HCT116 (cell line): ENCODE measurements at regions not wholly inside any gene's neighbourhood (a gene's known extent, or its start where the extent isn't known, plus 50 kb on each side); places are given as distances from the start of the nearest gene placed in this dataset.

ENCODE experiments used
- ATAC-seq: fragments of 200-7000 bp; cut with Tn5 transposase; 2 replicates; pipeline ENCODE4 v1.9.1; 2020; ENCODE audit warnings: mild to moderate bottlenecking, moderate library complexity
- BruUV-seq: library from RNA; stranded (reverse); fragments of 400-500 nt; replicated peaks from 2 replicates; lab custom pipeline; 2021; lab: Mats Ljungman, UMichigan
- CTCF ChIA-PET: fragments of 300-600 bp; sonication (Branson Sonifier 250); formaldehyde crosslinking; loops from one replicate; lab custom pipeline; 2021; ENCODE audit warnings: antibody characterized with exemption; lab: Charles Lee
- POLR2A ChIA-PET: fragments of 300-600, 350-600 bp; sonication (Branson Sonifier 250); formaldehyde crosslinking; loops from one replicate; lab custom pipeline; 2021; ENCODE audit warnings: antibody characterized with exemption; lab: Charles Lee
- RAD21 ChIA-PET, 2 experiments: fragments of 300-600 bp; sonication (Branson Sonifier 250); formaldehyde crosslinking; loops; one replicate each; lab custom pipeline; 2023; ENCODE audit warnings: low total read pairs in 2 of 2; ENCODE audit not compliant: uncharacterized antibody in 2 of 2, unreplicated experiment in 2 of 2, low non-redundant PET in 1 of 2; lab: Charles Lee
- DNase-seq: peaks from one replicate; pipeline ENCODE4 v3.0.0-alpha.2; 2010; ENCODE audit warnings: low read depth, low spot score
- H2AFZ ChIP-seq: fragments of 200-600 bp; shearing (Covaris generic), sonication (generic); 2 replicates; pipeline ENCODE4 v1.6.1; 2017; ENCODE audit warnings: low read depth, mixed run types, mixed read lengths, antibody characterized with exemption, low read length; ENCODE audit not compliant: poor library complexity, severe bottlenecking
- H3K27ac ChIP-seq: 2 replicates; pipeline ENCODE4 v1.5.1; 2012; ENCODE audit warnings: low read depth, low read length
- H3K27me3 ChIP-seq: fragments of 200-600 bp; sonication (generic); 2 replicates; pipeline ENCODE4 v1.6.1; 2016; ENCODE audit warnings: mixed run types, low read length, mixed read lengths; ENCODE audit not compliant: insufficient read depth
- H3K36me3 ChIP-seq, 2 experiments: fragments of 200-500 bp in 1 of 2; fragments of 200-600 bp in 1 of 2; sonication (Bioruptor generic) in 1 of 2; sonication (generic) in 1 of 2; 2 replicates each; pipeline versions ENCODE4 v1.5.1 to v1.6.1; 2014 to 2016; ENCODE audit warnings: low read length in 2 of 2, inconsistent platforms in 1 of 2, mixed read lengths in 1 of 2, mixed run types in 1 of 2; ENCODE audit not compliant: insufficient read depth in 2 of 2, control insufficient read depth in 1 of 2
- H3K4me1 ChIP-seq, 2 experiments: fragments of 200-600 bp in 1 of 2; sonication (generic) in 1 of 2; 2 replicates each; pipeline versions ENCODE4 v1.5.1 to v1.6.1; 2012 to 2017; ENCODE audit warnings: low read length in 2 of 2, inconsistent platforms in 1 of 2, mild to moderate bottlenecking in 1 of 2, mixed read lengths in 1 of 2, mixed run types in 1 of 2, moderate library complexity in 1 of 2; ENCODE audit not compliant: insufficient read depth in 2 of 2, control insufficient read depth in 1 of 2
- H3K4me2 ChIP-seq: fragments of 200-600 bp; sonication (generic); 2 replicates; pipeline ENCODE4 v1.6.1; 2017; ENCODE audit warnings: mixed run types, low read length, mixed read lengths
- H3K4me3 ChIP-seq, 2 experiments: fragments of 200-600 bp in 1 of 2; sonication (generic) in 1 of 2; replicated peaks in 1 of 2; 2 replicates each; pipeline ENCODE4 v1.5.1; 2011 to 2016; ENCODE audit warnings: low read length in 2 of 2, control low read depth in 1 of 2, low read depth in 1 of 2, mild to moderate bottlenecking in 1 of 2, mixed read lengths in 1 of 2, mixed run types in 1 of 2
- H3K79me2 ChIP-seq: fragments of 200-600 bp; sonication (generic); 2 replicates; pipeline ENCODE4 v1.6.1; 2017; ENCODE audit warnings: mild to moderate bottlenecking, mixed run types, low read length, moderate library complexity, mixed read lengths; ENCODE audit not compliant: insufficient read depth
- H3K9ac ChIP-seq: fragments of 200-600 bp; sonication (generic); 2 replicates; pipeline ENCODE4 v1.6.1; 2016; ENCODE audit warnings: low read length, mixed read lengths
- H3K9me2 ChIP-seq: fragments of 200-600 bp; sonication (generic), shearing (Covaris generic); 2 replicates; pipeline ENCODE4 v1.6.1; 2017; ENCODE audit warnings: mixed run types, mild to moderate bottlenecking, moderate library complexity; ENCODE audit not compliant: insufficient read depth
- H3K9me3 ChIP-seq, 2 experiments: fragments of 200-500 bp in 1 of 2; fragments of 200-600 bp in 1 of 2; sonication (Bioruptor generic) in 1 of 2; sonication (generic) in 1 of 2; 2 replicates each; pipeline ENCODE4 v1.6.1; 2014 to 2017; ENCODE audit warnings: low read length in 2 of 2, mixed read lengths in 2 of 2, inconsistent platforms in 1 of 2, low read depth in 1 of 2, mild to moderate bottlenecking in 1 of 2, mixed run types in 1 of 2, moderate library complexity in 1 of 2; ENCODE audit not compliant: control insufficient read depth in 1 of 2, insufficient read depth in 1 of 2
- H4K20me1 ChIP-seq: fragments of 200-600 bp; sonication (generic), shearing (Covaris generic); 2 replicates; pipeline ENCODE4 v1.6.1; 2017; ENCODE audit warnings: mixed run types, mild to moderate bottlenecking, moderate library complexity; ENCODE audit not compliant: insufficient read depth
- CBX3 ChIP-seq: IDR thresholded peaks from 2 replicates; pipeline ENCODE4 v1.6.1; 2012; ENCODE audit warnings: low read depth
- CEBPB ChIP-seq: IDR thresholded peaks from 2 replicates; pipeline ENCODE4 v1.6.1; 2012; ENCODE audit warnings: low read depth
- CTCF ChIP-seq, 3 experiments: fragments of 200-600 bp in 1 of 3; sonication (generic) in 1 of 3; IDR thresholded peaks in 2 of 3; conservative IDR thresholded peaks in 1 of 3; 2 replicates each; pipeline ENCODE4 v1.5.1; 2012 to 2017; ENCODE audit warnings: low read depth in 2 of 3, low read length in 2 of 3, antibody characterized with exemption in 1 of 3, borderline replicate concordance in 1 of 3, control low read depth in 1 of 3, mild to moderate bottlenecking in 1 of 3, mixed read lengths in 1 of 3, mixed run types in 1 of 3, moderate library complexity in 1 of 3; ENCODE audit not compliant: insufficient read depth in 1 of 3
- ELF1 ChIP-seq: IDR thresholded peaks from 2 replicates; pipeline ENCODE4 v1.6.1; 2012; ENCODE audit warnings: low read depth, borderline replicate concordance
- POLR2A ChIP-seq: IDR thresholded peaks from 2 replicates; pipeline ENCODE4 v1.7.0; 2011; ENCODE audit warnings: borderline replicate concordance; ENCODE audit not compliant: insufficient read depth, insufficient read length; ENCODE audit errors: extremely low read depth
- POLR2AphosphoS5 ChIP-seq: IDR thresholded peaks from 2 replicates; pipeline ENCODE4 v1.6.1; 2011; ENCODE audit warnings: mild to moderate bottlenecking, low read depth, low read length, moderate library complexity
- REST ChIP-seq: IDR thresholded peaks from 2 replicates; pipeline ENCODE4 v1.6.1; 2012; ENCODE audit warnings: low read depth
- SRF ChIP-seq: IDR thresholded peaks from 2 replicates; pipeline ENCODE4 v1.6.1; 2012; ENCODE audit warnings: low read depth
- TCF7L2 ChIP-seq: IDR thresholded peaks from 2 replicates; pipeline ENCODE4 v1.7.0; 2011; ENCODE audit warnings: borderline replicate concordance, inconsistent platforms; ENCODE audit not compliant: insufficient read depth, insufficient read length; ENCODE audit errors: extremely low read depth
- YY1 ChIP-seq: IDR thresholded peaks from 2 replicates; pipeline ENCODE4 v1.6.1; 2011; ENCODE audit warnings: low read length, low read depth, moderate library complexity, mild to moderate bottlenecking; ENCODE audit not compliant: insufficient replicate concordance; ENCODE audit errors: extremely low read depth
- ZFX ChIP-seq: fragments of 450-650 bp; IDR thresholded peaks from 2 replicates; pipeline ENCODE4 v1.6.1; 2017
- ZNF274 ChIP-seq: fragments of 200-500 bp; sonication (Bioruptor generic); IDR thresholded peaks from 2 replicates; pipeline ENCODE4 v1.6.1; 2014; ENCODE audit warnings: mild to moderate bottlenecking, low read depth, low read length, inconsistent platforms
- intact Hi-C: fragments of 100-400 bp; cut with micrococcal nuclease; formaldehyde crosslinking; loops from 2 replicates; pipeline ENCODE4 v1.10.0; 2022

GRCh38 chr2:60267122-60267521 lies 286.3 kb downstream of the BCL11A start:
- Histone ChIP-seq H3K36me3 (no peaks in the 10 kb centered on the region), H3K27ac (no peak overlapping the region), H2AFZ (no peak overlapping the region), H4K20me1 (no peaks in the 10 kb centered on the region), H3K4me1 (no peaks in the 10 kb centered on the region), H3K27me3 (no peaks in the 10 kb centered on the region), H3K79me2 (no peaks in the 10 kb centered on the region), H3K9me2 (no peaks in the 10 kb centered on the region), H3K4me3 (no peak overlapping the region), H3K9ac (no peak overlapping the region), H3K9me3 (no peaks in the 10 kb centered on the region), H3K4me2 (no peak overlapping the region)
- POLR2A ChIA-PET, result no interaction called here
- ATAC-seq (no peak), DNase-seq (no peak)
- no TSS peak for BruUV-seq
- intact Hi-C loops, result no loop called here
- TF ChIP-seq ELF1 (no peak), CEBPB (no peak), CBX3 (no peak), REST (no peak), TCF7L2 (no peak), POLR2A (no peak), ZNF274 (no peak), POLR2AphosphoS5 (no peak), YY1 (no peak), ZFX (no peak), SRF (no peak), CTCF (IDR thresholded peaks at IDR 0.05 in 2 of 3, conservative IDR thresholded peaks at IDR 0.05 in 1 of 3; ENCODE audit: borderline replicate concordance in 1 of 3, insufficient read depth in 1 of 3, low read depth in 2 of 3, low read length in 2 of 3) (no peak)
- RAD21 ChIA-PET, result no interaction called here
- CTCF ChIA-PET, result no interaction called here
